HepG2 (cell line): ENCODE measurements at regions not wholly inside any gene's neighbourhood (a gene's known extent, or its start where the extent isn't known, plus 50 kb on each side); places are given as distances from the start of the nearest gene placed in this dataset.

Experiments used
- BHLHE40 ChIP-seq: IDR thresholded peaks from 2 replicates; pipeline ENCODE4 v1.6.1; 2011; ENCODE audit warnings: low read length, improper control_type of control experiment
- CBX5 ChIP-seq: sonication (generic); formaldehyde crosslinking; IDR thresholded peaks from 2 replicates; pipeline ENCODE4 v1.4.0; 2020; ENCODE audit warnings: missing genetic modification reagents, borderline replicate concordance
- EZH2 ChIP-seq: conservative IDR thresholded peaks from 2 replicates; pipeline ENCODE4 v1.6.1; 2012; ENCODE audit warnings: mild to moderate bottlenecking, low read depth, low read length, moderate library complexity
- FOXM1 ChIP-seq: sonication (generic); formaldehyde crosslinking; IDR thresholded peaks from 2 replicates; pipeline ENCODE4 v1.5.0; 2020; ENCODE audit warnings: missing genetic modification reagents
- MAFK ChIP-seq, 2 experiments: IDR thresholded peaks in 1 of 2; conservative IDR thresholded peaks in 1 of 2; 2 replicates each; pipeline ENCODE4 v1.6.1; 2011; ENCODE audit warnings: improper control_type of control experiment in 2 of 2, low read length in 2 of 2
- NCOA2 ChIP-seq: sonication (generic); formaldehyde crosslinking; IDR thresholded peaks from 2 replicates; pipeline ENCODE4 v1.8.0; 2022; ENCODE audit warnings: inconsistent platforms
- POLR2A ChIP-seq, 2 experiments: IDR thresholded peaks; 2 replicates each; pipeline ENCODE4 v1.6.1; 2011; ENCODE audit warnings: low read depth in 2 of 2, low read length in 2 of 2, mild to moderate bottlenecking in 1 of 2, moderate library complexity in 1 of 2; ENCODE audit not compliant: insufficient read depth in 1 of 2
- TCF12 ChIP-seq, 2 experiments: fragments of 450-650 bp in 1 of 2; sonication (generic) in 1 of 2; formaldehyde crosslinking in 1 of 2; IDR thresholded peaks; 2 replicates each; pipeline versions ENCODE4 v1.6.1 to v1.8.0; 2017 to 2022; ENCODE audit warnings: antibody characterized with exemption in 1 of 2, mild to moderate bottlenecking in 1 of 2, missing genetic modification reagents in 1 of 2, moderate library complexity in 1 of 2

DNA sequence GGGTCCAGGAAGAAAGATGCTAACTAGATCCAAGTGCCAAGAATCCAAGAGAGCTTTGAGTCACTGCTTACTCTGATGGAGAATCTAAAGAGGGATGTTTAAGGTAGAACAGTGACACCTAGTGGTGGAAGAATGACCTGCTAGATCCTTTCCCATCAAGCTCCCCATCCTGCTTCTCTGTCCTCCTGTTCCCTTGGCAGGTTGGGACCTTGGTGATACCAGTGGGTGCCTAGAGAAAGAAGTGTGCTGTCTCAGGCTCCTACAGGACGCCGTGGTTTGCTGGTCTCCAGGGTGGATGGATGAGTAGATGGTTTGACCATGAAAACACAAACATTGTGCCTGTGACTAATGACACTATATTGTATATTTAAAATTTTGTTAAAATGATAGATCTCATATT is 383.7 kb downstream of the TMEM135 start:
- TF ChIP-seq FOXM1 (CRISPR knock-in tag) (no peak), BHLHE40 (no peak), NCOA2 (CRISPR knock-in tag) (no peak), MAFK (conservative IDR thresholded peaks at IDR 0.05 in 1 of 2, IDR thresholded peaks at IDR 0.05 in 1 of 2; ENCODE audit: low read length in 2 of 2) (no peak), TCF12 (IDR thresholded peaks at IDR 0.05) (no peak), TCF12 (CRISPR knock-in tag; IDR thresholded peaks at IDR 0.05) (no peak), CBX5 (no peak), EZH2 (no peak), POLR2A (IDR thresholded peaks at IDR 0.05; ENCODE audit: insufficient read depth in 1 of 2, low read depth in 2 of 2, low read length in 2 of 2) (no peak)
